Renal cortex interstitium (tissue), 11 donors: ENCODE measurements at regions not wholly inside any gene's neighbourhood (a gene's known extent, or its start where the extent isn't known, plus 50 kb on each side); places are given as distances from the start of the nearest gene placed in this dataset.
"Not testable (repeated sequence)": the region's sequence is repeated elsewhere in the genome, so short reads cannot be mapped to it uniquely, and the experiment has no call there.

Source experiments
- DNase-seq, 11 donors: peaks; one replicate each; pipeline ENCODE4 v3.0.0-alpha.2; 2013; ENCODE audit warnings: low read depth in 9 of 11, low spot score in 4 of 11; ENCODE audit errors: extremely low read depth in 1 of 11

- no peak for DNase-seq
Measured at GRCh38 chr10:5268743-5269142, 72.1 kb downstream of the AKR1C4 start.

GRCh38 chr10:5269791-5270190, 73.2 kb downstream of the AKR1C4 start:
- no peak for DNase-seq

- DNase-seq: no peak
Measured at GRCh38 chr10:5271526-5271925, 74.9 kb downstream of the AKR1C4 start.

GRCh38 chr10:5272065-5272803, 75.6 kb downstream of the AKR1C4 start:
- no peak for DNase-seq

- no peak for DNase-seq
Measured at GRCh38 chr10:5274795-5275194, 78.2 kb downstream of the AKR1C4 start.

- no peak for DNase-seq
Measured at GRCh38 chr10:5281356-5281755, 83.4 kb upstream of the UCN3 start.

- DNase-seq: no peak
Measured at GRCh38 chr10:5282137-5282536, 82.6 kb upstream of the UCN3 start.

- DNase-seq: peak in 10 of 11 donors; percentile 12 to 40 (median 26)
Measured at GRCh38 chr10:5283305-5284158, 81.2 kb upstream of the UCN3 start.

GRCh38 chr10:5284311-5285057, 80.3 kb upstream of the UCN3 start:
- DNase-seq: peak in 1 of 11 donors; percentile 9

GRCh38 chr10:5285186-5285585, 79.6 kb upstream of the UCN3 start:
- no peak for DNase-seq

- DNase-seq: no peak
Measured at GRCh38 chr10:5288359-5288758, 76.4 kb upstream of the UCN3 start.

GRCh38 chr10:5289228-5289627, 75.5 kb upstream of the UCN3 start:
- DNase-seq: not testable (repeated sequence)

GRCh38 chr10:5291501-5292195, 73.1 kb upstream of the UCN3 start:
- DNase-seq: no peak

- no peak for DNase-seq
Measured at GRCh38 chr10:5292196-5292735, 72.5 kb upstream of the UCN3 start.

- DNase-seq: not testable (repeated sequence)
Measured at GRCh38 chr10:5292970-5293369, 71.8 kb upstream of the UCN3 start.

GRCh38 chr10:5293691-5294550, 70.8 kb upstream of the UCN3 start:
- DNase-seq: peak in 1 of 11 donors; percentile 32

GRCh38 chr10:5297466-5297865, 67.3 kb upstream of the UCN3 start:
- DNase-seq: no peak

- DNase-seq: no peak
Measured at GRCh38 chr10:5297996-5298395, 66.8 kb upstream of the UCN3 start.
